GM21390 (cell line): ENCODE measurements at regions not wholly inside any gene's neighbourhood (a gene's known extent, or its start where the extent isn't known, plus 50 kb on each side); places are given as distances from the start of the nearest gene placed in this dataset.
"Not testable (repeated sequence)": the region's sequence is repeated elsewhere in the genome, so short reads cannot be mapped to it uniquely, and the experiment has no call there.

ENCODE experiments used
- ATAC-seq: cut with Tn5 transposase; IDR thresholded peaks from one replicate; pipeline ENCODE4 v1.9.1; 2021; ENCODE audit not compliant: unreplicated experiment

GRCh38 chr1:177891809-177892208 is 78.0 kb downstream of the SEC16B start:
- no peak for ATAC-seq

GRCh38 chr1:177890479-177890878 is 79.4 kb downstream of the SEC16B start:
- no peak for ATAC-seq

GRCh38 chr1:177884479-177885021 is 85.3 kb downstream of the SEC16B start:
- ATAC-seq, result no peak

GRCh38 chr1:177883581-177883980 is 86.3 kb downstream of the SEC16B start:
- ATAC-seq, result no peak

- no peak for ATAC-seq
Observed at GRCh38 chr1:177880339-177880891, 89.4 kb downstream of the SEC16B start.

GRCh38 chr1:177877086-177877485 is 92.8 kb downstream of the SEC16B start:
- ATAC-seq, result no peak

- no peak for ATAC-seq
Observed at GRCh38 chr1:177873238-177873637, 96.6 kb downstream of the SEC16B start.

- ATAC-seq, result no peak
Observed at GRCh38 chr1:177872308-177872900, 97.5 kb downstream of the SEC16B start.

GRCh38 chr1:177871613-177872307 is 98.1 kb downstream of the SEC16B start:
- no peak for ATAC-seq

- no peak for ATAC-seq
Observed at GRCh38 chr1:177869586-177869985, 100.3 kb downstream of the SEC16B start.

GRCh38 chr1:177869011-177869410 is 100.8 kb downstream of the SEC16B start:
- ATAC-seq, result not testable (repeated sequence)

- ATAC-seq, result no peak
Observed at GRCh38 chr1:177865807-177866206, 104.1 kb downstream of the SEC16B start.

- no peak for ATAC-seq
Observed at GRCh38 chr1:177864538-177865305, 105.1 kb downstream of the SEC16B start.

- no peak for ATAC-seq
Observed at GRCh38 chr1:177863796-177864195, 106.1 kb downstream of the SEC16B start.

GRCh38 chr1:177862916-177863315 is 106.9 kb downstream of the SEC16B start:
- no peak for ATAC-seq

GRCh38 chr1:177859572-177859971 is 110.3 kb downstream of the SEC16B start:
- ATAC-seq, result no peak

GRCh38 chr1:177858332-177858821 is 111.5 kb downstream of the SEC16B start:
- ATAC-seq, result no peak

GRCh38 chr1:177857285-177857684 is 112.6 kb downstream of the SEC16B start:
- no peak for ATAC-seq

- ATAC-seq, result no peak
Observed at GRCh38 chr1:177854951-177855350, 114.9 kb downstream of the SEC16B start.

GRCh38 chr1:177849579-177850290 is 120.1 kb downstream of the SEC16B start:
- no peak for ATAC-seq

- ATAC-seq, result no peak
Observed at GRCh38 chr1:177849130-177849529, 120.7 kb downstream of the SEC16B start.
